SK-N-MC (cell line): ENCODE measurements at regions not wholly inside any gene's neighbourhood (a gene's known extent, or its start where the extent isn't known, plus 50 kb on each side); places are given as distances from the start of the nearest gene placed in this dataset.

Experiments used
- EZH2 ChIP-seq: fragments of 200-600 bp; sonication (generic); IDR thresholded peaks from one replicate; pipeline ENCODE4 v1.6.1; 2017; ENCODE audit warnings: antibody characterized with exemption
- FOXP2 ChIP-seq: optimal IDR thresholded peaks from 2 replicates; pipeline ENCODE3; 2011; ENCODE audit warnings: mild to moderate bottlenecking, moderate library complexity; ENCODE audit not compliant: insufficient read depth; ENCODE audit errors: extremely low read length, control extremely low read depth
- POLR2AphosphoS5 ChIP-seq: IDR thresholded peaks from 2 replicates; pipeline ENCODE4 v1.6.1; 2012; ENCODE audit warnings: mild to moderate bottlenecking, low read depth, low read length, borderline replicate concordance

DNA sequence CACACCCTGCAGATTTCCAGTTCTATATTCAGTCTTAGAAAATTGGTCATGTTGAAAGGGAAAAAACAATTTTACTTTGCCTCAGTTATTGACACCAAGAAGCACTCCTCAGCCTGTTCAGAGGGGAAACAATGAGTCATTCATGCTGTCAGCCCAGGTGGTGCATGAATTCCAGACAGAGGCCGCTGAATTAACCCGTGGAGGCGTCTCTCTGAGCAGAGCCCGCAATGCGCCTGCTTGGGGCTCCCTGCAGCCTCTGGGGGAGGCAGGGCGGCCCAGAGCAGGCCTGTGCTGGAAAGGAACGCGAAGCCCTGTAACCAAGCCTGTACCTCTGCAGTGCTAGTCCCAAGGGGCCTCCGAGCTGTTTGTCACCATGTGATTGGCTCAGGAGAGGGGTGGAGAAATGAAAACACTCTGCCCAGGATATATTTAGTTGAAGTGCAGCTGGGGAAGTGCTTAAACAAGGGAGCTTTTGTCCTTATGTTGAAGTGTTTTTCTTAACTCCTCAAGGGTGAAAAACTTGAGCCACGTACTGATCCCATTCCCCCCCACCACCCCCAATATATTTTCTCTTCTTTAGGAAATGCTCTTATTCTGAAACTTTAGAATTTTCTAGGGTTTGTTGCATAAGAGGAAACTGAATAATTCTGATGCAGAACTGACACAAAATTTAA is 68.3 kb upstream of the CHD2 start:
- TF ChIP-seq EZH2 (no peak), POLR2AphosphoS5 (peak; percentile 94), FOXP2 (peak; percentile 30)
